ENCODE measurements at regions not wholly inside any gene's neighbourhood (a gene's known extent, or its start where the extent isn't known, plus 50 kb on each side); places are given as distances from the start of the nearest gene placed in this dataset.

GRCh38 chr13:100837631-100838030, 163.0 kb upstream of the TMTC4 start (continued):
- TF ChIP-seq AHDC1 (CRISPR knock-in tag; IDR thresholded peaks at IDR 0.05; ENCODE audit: borderline replicate concordance), result no peak
- no peak for TF ChIP-seq ZNF354B (CRISPR knock-in tag; IDR thresholded peaks at IDR 0.05)
- TF ChIP-seq POGK (CRISPR knock-in tag; conservative IDR thresholded peaks at IDR 0.05), result no peak
- no peak for TF ChIP-seq ZNF761 (CRISPR knock-in tag; conservative IDR thresholded peaks at IDR 0.05)

GRCh38 chr13:100836711-100837110, 162.1 kb upstream of the TMTC4 start:
- no peak for ATAC-seq
- CTCF ChIA-PET (ENCODE audit: low intra/inter-chr PET ratio, low total read pairs), result no interaction called here
- 20% methylated on average over 4 of the region's 4 CpGs for WGBS (ENCODE audit: low lambda C conversion rate)

More at GRCh38 chr13:100836711-100837110, 162.1 kb upstream of the TMTC4 start:
- Histone ChIP-seq H3K27me3 (ENCODE audit: control insufficient read depth in 1 of 2, insufficient read depth in 2 of 2, low read length in 2 of 2) (peaks cover 1 to 9% of the 10 kb centered on the region in 2 experiments; a peak in 2 of 5 replicates), H3K4me3 (replicated peaks in 1 of 3; ENCODE audit: insufficient read depth in 1 of 3, low read depth in 2 of 3, low read length in 3 of 3) (no peak overlapping the region), H3K9ac (ENCODE audit: insufficient read depth, low read depth, low read length) (no peak overlapping the region), H3K4me2 (ENCODE audit: low read depth, low read length) (no peak overlapping the region), H3K36me3 (replicated peaks in 1 of 2; ENCODE audit: control insufficient read depth in 1 of 2, insufficient read depth in 2 of 2, low read length in 2 of 2) (no peaks in the 10 kb centered on the region), H2AFZ (ENCODE audit: low read length) (no peak overlapping the region), H3K4me1 (ENCODE audit: insufficient read depth, low read length) (no peaks in the 10 kb centered on the region), H4K20me1 (ENCODE audit: insufficient read depth, low read length) (no peaks in the 10 kb centered on the region), H3K9me3 (ENCODE audit: low read length) (no peaks in the 10 kb centered on the region), H3K79me2 (ENCODE audit: insufficient read depth, low read length) (no peaks in the 10 kb centered on the region), H3K27ac (ENCODE audit: extremely low read length, insufficient read depth, low read length) (no peak overlapping the region)
- TF ChIP-seq SP140L (CRISPR knock-in tag; IDR thresholded peaks at IDR 0.05; ENCODE audit: borderline replicate concordance), result no peak
- in situ Hi-C loops (cut with HindIII; ENCODE audit: extremely low pct_ligation_motif_present, low pct_unique_long_range_greater_than_20kb) (no loop called here), intact Hi-C loops (cut with micrococcal nuclease; ENCODE audit: unreplicated experiment) (no loop called here)
- no TSS peak for BruUV-seq (replicated peaks)
- DNase-seq (ENCODE audit: low spot score) (no peak), FAIRE-seq (no peak)
- POLR2A ChIA-PET, result no interaction called here
